ENCODE measurements at regions not wholly inside any gene's neighbourhood (a gene's known extent, or its start where the extent isn't known, plus 50 kb on each side); places are given as distances from the start of the nearest gene placed in this dataset.

GRCh38 chr14:85366226-85366625, 163.7 kb upstream of the FLRT2 start:
- DNase-seq (ENCODE audit: low read depth), result no peak

GRCh38 chr14:85380881-85381280, 149.1 kb upstream of the FLRT2 start:
- peak; percentile 38 for DNase-seq (ENCODE audit: low read depth)

- DNase-seq (ENCODE audit: low read depth), result no peak
Observed at GRCh38 chr14:85382341-85382740, 147.6 kb upstream of the FLRT2 start.

- DNase-seq (ENCODE audit: low read depth), result peak; percentile 63
Observed at GRCh38 chr14:85387181-85387580, 142.8 kb upstream of the FLRT2 start.

GRCh38 chr14:85390236-85390635, 139.7 kb upstream of the FLRT2 start:
- DNase-seq (ENCODE audit: low read depth), result no peak

GRCh38 chr14:85391455-85391854, 138.5 kb upstream of the FLRT2 start:
- DNase-seq (ENCODE audit: low read depth), result no peak

GRCh38 chr14:85391892-85392291, 138.1 kb upstream of the FLRT2 start:
- DNase-seq (ENCODE audit: low read depth), result no peak

- peak; percentile 28 for DNase-seq (ENCODE audit: low read depth)
Observed at GRCh38 chr14:85399186-85399585, 130.8 kb upstream of the FLRT2 start.

- DNase-seq (ENCODE audit: low read depth), result no peak
Observed at GRCh38 chr14:85400678-85401077, 129.3 kb upstream of the FLRT2 start.

- DNase-seq (ENCODE audit: low read depth), result no peak
Observed at GRCh38 chr14:85401384-85401783, 128.6 kb upstream of the FLRT2 start.

GRCh38 chr14:85402569-85403162, 127.3 kb upstream of the FLRT2 start:
- DNase-seq (ENCODE audit: low read depth), result no peak

- DNase-seq (ENCODE audit: low read depth), result no peak
Observed at GRCh38 chr14:85409481-85410210, 120.3 kb upstream of the FLRT2 start.

GRCh38 chr14:85412756-85413155, 117.2 kb upstream of the FLRT2 start:
- DNase-seq (ENCODE audit: low read depth), result no peak

GRCh38 chr14:85413836-85414526, 116.0 kb upstream of the FLRT2 start:
- peak; percentile 72 for DNase-seq (ENCODE audit: low read depth)

GRCh38 chr14:85415015-85415712, 114.8 kb upstream of the FLRT2 start:
- peak; percentile 99 for DNase-seq (ENCODE audit: low read depth)

GRCh38 chr14:85416771-85417170, 113.2 kb upstream of the FLRT2 start:
- peak; percentile 96 for DNase-seq (ENCODE audit: low read depth)

GRCh38 chr14:85417396-85417795, 112.5 kb upstream of the FLRT2 start:
- no peak for DNase-seq (ENCODE audit: low read depth)

- peak; percentile 64 for DNase-seq (ENCODE audit: low read depth)
Observed at GRCh38 chr14:85418721-85419120, 111.2 kb upstream of the FLRT2 start.

GRCh38 chr14:85420278-85420677, 109.7 kb upstream of the FLRT2 start:
- DNase-seq (ENCODE audit: low read depth), result no peak

- no peak for DNase-seq (ENCODE audit: low read depth)
Observed at GRCh38 chr14:85420707-85421106, 109.2 kb upstream of the FLRT2 start.

- peak; percentile 94 for DNase-seq (ENCODE audit: low read depth)
Observed at GRCh38 chr14:85421186-85421877, 108.6 kb upstream of the FLRT2 start.

- DNase-seq (ENCODE audit: low read depth), result no peak
Observed at GRCh38 chr14:85423889-85424288, 106.1 kb upstream of the FLRT2 start.

All from iris pigment epithelial cell (primary cell).